Endothelial cell of umbilical vein (primary cell): ENCODE measurements at regions not wholly inside any gene's neighbourhood (a gene's known extent, or its start where the extent isn't known, plus 50 kb on each side); places are given as distances from the start of the nearest gene placed in this dataset.
A peak's percentile ranks its signal among the peaks of the same experiment; 100 is the strongest.

Experiments
- BruUV-seq: library from RNA; stranded (reverse); fragments of 400-500 nt; replicated peaks from 2 replicates; lab custom pipeline; 2021; lab: Mats Ljungman, UMichigan
- CTCF ChIA-PET: fragments of 300-600, 350-600 bp; sonication (Branson Sonifier 250); formaldehyde crosslinking; loops from one replicate; lab custom pipeline; 2021; ENCODE audit warnings: antibody characterized with exemption, inconsistent platforms; lab: Charles Lee
- POLR2A ChIA-PET: fragments of 300-600, 350-600 bp; sonication (Branson Sonifier 250); formaldehyde crosslinking; loops from one replicate; lab custom pipeline; 2021; ENCODE audit warnings: antibody characterized with exemption, inconsistent platforms; lab: Charles Lee
- DNase-seq: peaks from one replicate; pipeline ENCODE4 v3.0.0-alpha.2; 2011; ENCODE audit warnings: low read depth, low spot score
- FAIRE-seq: peaks from 2 replicates; lab custom pipeline; 2011; peaks lifted over from hg19 to GRCh38; lab: Jason Lieb, UNC
- H2AFZ ChIP-seq: 2 replicates; pipeline ENCODE4 v1.6.0; 2012; ENCODE audit warnings: low read depth, low read length, control low read depth, inconsistent platforms
- H3K27ac ChIP-seq: 2 replicates; pipeline ENCODE4 v1.5.1; 2011; ENCODE audit warnings: low read depth, mild to moderate bottlenecking, control low read depth, low read length, moderate library complexity; ENCODE audit not compliant: insufficient read depth
- H3K27me3 ChIP-seq, 2 experiments: 2 replicates each; pipeline versions ENCODE4 v1.6.0 to v1.6.1; 2011; ENCODE audit warnings: low read length in 2 of 2, mixed read lengths in 1 of 2; ENCODE audit not compliant: control insufficient read depth in 2 of 2, insufficient read depth in 2 of 2
- H3K36me3 ChIP-seq, 2 experiments: 2 replicates in 1 of 2; 3 replicates in 1 of 2; pipeline ENCODE4 v1.5.1; 2011; ENCODE audit warnings: low read length in 2 of 2, mild to moderate bottlenecking in 1 of 2, moderate library complexity in 1 of 2; ENCODE audit not compliant: control insufficient read depth in 2 of 2, insufficient read depth in 2 of 2; ENCODE audit errors: extremely low read depth in 1 of 2
- H3K4me1 ChIP-seq: 3 replicates; pipeline ENCODE4 v1.5.1; 2011; ENCODE audit warnings: mild to moderate bottlenecking, low read length; ENCODE audit not compliant: control insufficient read depth, insufficient read depth; ENCODE audit errors: extremely low read depth
- H3K4me2 ChIP-seq: 2 replicates; pipeline ENCODE4 v1.6.1; 2011; ENCODE audit warnings: low read length, control low read depth, mixed read lengths; ENCODE audit not compliant: insufficient read depth
- H3K4me3 ChIP-seq, 3 experiments: fragments of 200-600 bp in 1 of 3; sonication (generic), shearing (Covaris generic) in 1 of 3; replicated peaks in 1 of 3; 2 replicates each; pipeline ENCODE4 v1.5.1; 2011 to 2016; ENCODE audit warnings: control low read depth in 3 of 3, low read length in 3 of 3, mild to moderate bottlenecking in 2 of 3, inconsistent platforms in 1 of 3, low read depth in 1 of 3, moderate library complexity in 1 of 3; ENCODE audit not compliant: insufficient read depth in 1 of 3
- H3K79me2 ChIP-seq: 2 replicates; pipeline ENCODE4 v1.6.0; 2012; ENCODE audit warnings: low read length, inconsistent platforms; ENCODE audit not compliant: control insufficient read depth, insufficient read depth
- H3K9ac ChIP-seq: replicated peaks from 2 replicates; pipeline ENCODE3; 2011; ENCODE audit warnings: low read length, control low read depth; ENCODE audit not compliant: insufficient read depth; ENCODE audit errors: extremely low read depth
- H3K9me1 ChIP-seq: replicated peaks from 3 replicates; pipeline ENCODE4 v1.6.0; 2011; ENCODE audit warnings: mild to moderate bottlenecking, low read length; ENCODE audit not compliant: control insufficient read depth, insufficient read depth; ENCODE audit errors: extremely low read depth
- H3K9me3 ChIP-seq: replicated peaks from 2 replicates; pipeline ENCODE4 v1.5.1; 2012; ENCODE audit warnings: low read length, inconsistent platforms; ENCODE audit not compliant: control insufficient read depth, insufficient read depth
- H4K20me1 ChIP-seq: replicated peaks from 2 replicates; pipeline ENCODE3; 2011; ENCODE audit warnings: mild to moderate bottlenecking, low read length; ENCODE audit not compliant: control insufficient read depth, insufficient read depth; ENCODE audit errors: extremely low read depth
- CTCF ChIP-seq, 2 donors: IDR thresholded peaks; 1 replicate in 1 of 2; 2 replicates in 1 of 2; pipeline ENCODE4 v1.5.1; 2011; ENCODE audit warnings: low read length in 2 of 2, mild to moderate bottlenecking in 2 of 2, moderate library complexity in 2 of 2, control low read depth in 1 of 2, inconsistent platforms in 1 of 2, low read depth in 1 of 2; ENCODE audit not compliant: insufficient read depth in 1 of 2; ENCODE audit errors: extremely low read depth in 1 of 2
- EZH2 ChIP-seq: IDR thresholded peaks from 2 replicates; pipeline ENCODE4 v1.6.1; 2012; ENCODE audit warnings: borderline replicate concordance, low read depth, mild to moderate bottlenecking, moderate library complexity, low read length, inconsistent platforms; ENCODE audit not compliant: severe bottlenecking
- FOS ChIP-seq: IDR thresholded peaks from 2 replicates; pipeline ENCODE4 v1.6.1; 2011; ENCODE audit warnings: mild to moderate bottlenecking, low read length, moderate library complexity, borderline replicate concordance; ENCODE audit not compliant: insufficient read depth
- GATA2 ChIP-seq: IDR thresholded peaks from 2 replicates; pipeline ENCODE4 v1.7.0; 2011; ENCODE audit warnings: low read depth, mild to moderate bottlenecking, moderate library complexity, mixed read lengths, low read length; ENCODE audit not compliant: insufficient read length, insufficient read depth
- JUN ChIP-seq: IDR thresholded peaks from 2 replicates; pipeline ENCODE4 v1.6.1; 2011; ENCODE audit warnings: borderline replicate concordance, low read depth; ENCODE audit not compliant: insufficient read length, insufficient read depth
- POLR2A ChIP-seq: IDR thresholded peaks from 2 replicates; pipeline ENCODE4 v1.6.1; 2012; ENCODE audit warnings: low read depth, mild to moderate bottlenecking, control low read depth, low read length
- POLR2AphosphoS5 ChIP-seq: IDR thresholded peaks from 2 replicates; pipeline ENCODE4 v1.6.1; 2012; ENCODE audit warnings: low read depth, mild to moderate bottlenecking, control low read depth, low read length, moderate library complexity; ENCODE audit not compliant: insufficient read depth
- dilution Hi-C: fragments of 300-500 bp; cut with MboI; formaldehyde crosslinking; loops from one replicate; pipeline ENCODE4 v1.15.0; 2019; ENCODE audit warnings: low sequenced_read_pairs; ENCODE audit not compliant: extremely low pct_ligation_motif_present
- intact Hi-C: fragments of 100-400 bp; cut with micrococcal nuclease; formaldehyde crosslinking; loops from one replicate; pipeline ENCODE4 v1.10.0; 2022

- no peaks in the 10 kb centered on the region for H3K36me3 ChIP-seq
- POLR2A ChIA-PET = no interaction called here
- intact Hi-C loops = loop anchor here (1.0 to 5.0 kb wide), 4 partner anchors 109 to 278 kb away; partner anchors contain the start of gene PLPP3
- peak overlapping the region; percentile 9 for H3K4me2 ChIP-seq
- dilution Hi-C loops = no loop called here
- FAIRE-seq (peak; percentile 93), DNase-seq (peak; percentile 93)
- H3K27ac ChIP-seq = no peak overlapping the region
- H3K4me1 ChIP-seq = peaks cover 17% of the 10 kb centered on the region
- H3K9ac ChIP-seq = no peak overlapping the region
- CTCF ChIA-PET = interaction anchor here (0.8 to 1.8 kb wide), 7 partner anchors 19 to 823 kb away, joined by 3 to 7 read pairs (median 4); no protein-coding TSS in a partner anchor
- H2AFZ ChIP-seq = no peak overlapping the region
- no peaks in the 10 kb centered on the region for H3K9me1 ChIP-seq
- H4K20me1 ChIP-seq = no peaks in the 10 kb centered on the region
- no peaks in the 10 kb centered on the region for H3K79me2 ChIP-seq
- no peak overlapping the region for H3K4me3 ChIP-seq
- TF ChIP-seq EZH2 (no peak), FOS (peak; percentile 100), GATA2 (peak; percentile 92), POLR2AphosphoS5 (peak; percentile 92), CTCF (IDR thresholded peaks at IDR 0.05; ENCODE audit: extremely low read depth in 1 of 2, insufficient read depth in 1 of 2, low read depth in 1 of 2, low read length in 2 of 2) (no peak), JUN (peak; percentile 97), POLR2A (peak; percentile 41)
- H3K9me3 ChIP-seq = no peaks in the 10 kb centered on the region
- BruUV-seq = no TSS peak
- no peaks in the 10 kb centered on the region for H3K27me3 ChIP-seq
Measured at GRCh38 chr1:56301791-56302190, 277.6 kb downstream of the PLPP3 start.
